Fibroblast of lung (primary cell): ENCODE measurements at regions not wholly inside any gene's neighbourhood (a gene's known extent, or its start where the extent isn't known, plus 50 kb on each side); places are given as distances from the start of the nearest gene placed in this dataset.

ENCODE experiments used
- DNase-seq, 2 donors: peaks; one replicate each; pipeline versions ENCODE4 v3.0.0 to v3.0.0-alpha.2; 2010; ENCODE audit warnings: low read depth in 2 of 2
- H2AFZ ChIP-seq: 2 replicates; pipeline ENCODE4 v1.5.1; 2012; ENCODE audit warnings: low read length, control low read depth, inconsistent platforms
- H3K27ac ChIP-seq: 2 replicates; pipeline ENCODE4 v1.5.1; 2011; ENCODE audit warnings: low read length, control low read depth; ENCODE audit not compliant: insufficient read depth
- H3K27me3 ChIP-seq: 2 replicates; pipeline ENCODE4 v1.5.1; 2011; ENCODE audit warnings: mild to moderate bottlenecking, low read length; ENCODE audit not compliant: control insufficient read depth, insufficient read depth
- H3K36me3 ChIP-seq: 2 replicates; pipeline ENCODE4 v1.5.1; 2011; ENCODE audit warnings: low read length; ENCODE audit not compliant: control insufficient read depth, insufficient read depth
- H3K4me1 ChIP-seq: 2 replicates; pipeline ENCODE4 v1.5.1; 2011; ENCODE audit warnings: low read length; ENCODE audit not compliant: control insufficient read depth, insufficient read depth; ENCODE audit errors: extremely low read depth
- H3K4me2 ChIP-seq: 2 replicates; pipeline ENCODE4 v1.5.1; 2011; ENCODE audit warnings: low read length, control low read depth; ENCODE audit not compliant: insufficient read depth; ENCODE audit errors: extremely low read depth
- H3K4me3 ChIP-seq, 4 experiments: fragments of 200-600 bp in 1 of 4; sonication (generic) in 1 of 4; replicated peaks in 1 of 4; 2 replicates each; pipeline ENCODE4 v1.5.1; 2011 to 2016; ENCODE audit warnings: low read length in 4 of 4, low read depth in 3 of 4, mild to moderate bottlenecking in 3 of 4, control low read depth in 2 of 4, inconsistent platforms in 1 of 4, mixed read lengths in 1 of 4; ENCODE audit not compliant: insufficient read depth in 1 of 4; ENCODE audit errors: control extremely low read depth in 1 of 4
- H3K79me2 ChIP-seq: 2 replicates; pipeline ENCODE4 v1.5.1; 2012; ENCODE audit warnings: mild to moderate bottlenecking, low read length, inconsistent platforms; ENCODE audit not compliant: control insufficient read depth, insufficient read depth
- H3K9ac ChIP-seq: 2 replicates; pipeline ENCODE4 v1.5.1; 2011; ENCODE audit warnings: mild to moderate bottlenecking, low read length, control low read depth; ENCODE audit not compliant: insufficient read depth
- H3K9me3 ChIP-seq: 2 replicates; pipeline ENCODE4 v1.5.1; 2012; ENCODE audit warnings: low read depth, low read length; ENCODE audit not compliant: control insufficient read depth, insufficient read depth
- H4K20me1 ChIP-seq: 2 replicates; pipeline ENCODE4 v1.5.1; 2011; ENCODE audit warnings: low read length; ENCODE audit not compliant: control insufficient read depth, insufficient read depth; ENCODE audit errors: extremely low read depth
- CTCF ChIP-seq, 2 donors: IDR thresholded peaks in 1 of 2; conservative IDR thresholded peaks in 1 of 2; 1 replicate in 1 of 2; 2 replicates in 1 of 2; pipeline ENCODE4 v1.5.1; 2011 to 2012; ENCODE audit warnings: low read length in 2 of 2, control low read depth in 1 of 2, inconsistent platforms in 1 of 2, low read depth in 1 of 2, mild to moderate bottlenecking in 1 of 2
- EZH2 ChIP-seq: IDR thresholded peaks from 2 replicates; pipeline ENCODE4 v1.5.1; 2012; ENCODE audit warnings: low read length, control low read depth, mild to moderate bottlenecking; ENCODE audit errors: missing control alignments

- H3K36me3 ChIP-seq = no peaks in the 10 kb centered on the region
- TF ChIP-seq CTCF (conservative IDR thresholded peaks at IDR 0.05 in 1 of 2, IDR thresholded peaks at IDR 0.05 in 1 of 2; ENCODE audit: low read depth in 1 of 2, low read length in 2 of 2) (no peak), EZH2 (no peak)
- no peaks in the 10 kb centered on the region for H3K79me2 ChIP-seq
- H3K9me3 ChIP-seq = no peaks in the 10 kb centered on the region
- H3K9ac ChIP-seq = no peak overlapping the region
- no peaks in the 10 kb centered on the region for H3K4me1 ChIP-seq
- H3K4me2 ChIP-seq = no peak overlapping the region
- no peaks in the 10 kb centered on the region for H3K27me3 ChIP-seq
- no peak for DNase-seq
- H2AFZ ChIP-seq = no peak overlapping the region
- no peak overlapping the region for H3K27ac ChIP-seq
- H3K4me3 ChIP-seq = no peak overlapping the region
- H4K20me1 ChIP-seq = no peaks in the 10 kb centered on the region
These were observed 661.5 kb upstream of the ADGRL4 start for GRCh38 chr1:79667848-79668696.

GRCh38 chr1:79667166-79667565, 660.6 kb upstream of the ADGRL4 start:
- no peak for DNase-seq
- Histone ChIP-seq H3K36me3 (no peaks in the 10 kb centered on the region), H3K27ac (no peak overlapping the region), H4K20me1 (no peaks in the 10 kb centered on the region), H3K4me2 (no peak overlapping the region), H3K9me3 (no peaks in the 10 kb centered on the region), H3K4me3 (no peak overlapping the region), H2AFZ (no peak overlapping the region), H3K9ac (no peak overlapping the region), H3K4me1 (no peaks in the 10 kb centered on the region), H3K27me3 (no peaks in the 10 kb centered on the region), H3K79me2 (no peaks in the 10 kb centered on the region)
- no peak for TF ChIP-seq EZH2
- no peak for TF ChIP-seq CTCF (conservative IDR thresholded peaks at IDR 0.05 in 1 of 2, IDR thresholded peaks at IDR 0.05 in 1 of 2; ENCODE audit: low read depth in 1 of 2, low read length in 2 of 2)

- Histone ChIP-seq H3K27me3 (no peaks in the 10 kb centered on the region), H3K4me2 (no peak overlapping the region), H3K79me2 (no peaks in the 10 kb centered on the region), H3K27ac (no peak overlapping the region), H4K20me1 (no peaks in the 10 kb centered on the region), H3K4me1 (no peaks in the 10 kb centered on the region), H3K4me3 (no peak overlapping the region), H3K9ac (no peak overlapping the region), H3K9me3 (no peaks in the 10 kb centered on the region), H2AFZ (no peak overlapping the region), H3K36me3 (no peaks in the 10 kb centered on the region)
- TF ChIP-seq EZH2 (no peak), CTCF (conservative IDR thresholded peaks at IDR 0.05 in 1 of 2, IDR thresholded peaks at IDR 0.05 in 1 of 2; ENCODE audit: low read depth in 1 of 2, low read length in 2 of 2) (no peak)
- peak in 1 of 2 donors; percentile 14 for DNase-seq
These were observed 657.4 kb upstream of the ADGRL4 start for GRCh38 chr1:79663916-79664315.
